ENCODE measurements at regions not wholly inside any gene's neighbourhood (a gene's known extent, or its start where the extent isn't known, plus 50 kb on each side); places are given as distances from the start of the nearest gene placed in this dataset.

DNA sequence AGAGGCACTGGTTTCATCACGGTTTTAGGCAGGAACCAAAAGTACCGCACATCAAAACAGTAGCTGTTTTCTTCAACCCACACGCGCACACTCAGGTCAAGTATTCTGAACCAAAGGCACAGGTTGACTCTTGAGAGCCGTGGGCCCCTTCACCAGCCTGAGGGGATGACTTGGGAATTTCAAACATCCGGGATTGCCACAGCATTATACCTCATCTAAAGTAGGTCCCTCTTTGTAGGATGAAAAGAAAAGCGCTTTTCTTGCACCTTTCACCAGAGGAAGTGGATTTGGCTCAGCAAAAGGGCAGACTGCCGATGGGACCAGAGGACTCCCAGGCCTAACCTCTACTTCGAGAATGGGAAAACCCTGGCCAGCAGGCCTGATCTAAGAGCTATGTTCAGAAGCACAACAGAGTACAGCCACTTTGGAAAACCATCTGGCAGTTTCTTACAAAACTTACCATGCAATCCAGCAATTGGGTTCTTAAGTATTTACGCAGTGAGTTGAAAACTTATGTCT lies 88.2 kb upstream of the PROK2 start:
- TF ChIP-seq CTCF (IDR thresholded peaks at IDR 0.05) (no peak), POLR2A (IDR thresholded peaks at IDR 0.05) (no peak), POLR2AphosphoS5 (IDR thresholded peaks at IDR 0.05) (no peak)

Measured in gastroesophageal sphincter (tissue), 3 donors.